ENCODE measurements at regions not wholly inside any gene's neighbourhood (a gene's known extent, or its start where the extent isn't known, plus 50 kb on each side); places are given as distances from the start of the nearest gene placed in this dataset.

DNA sequence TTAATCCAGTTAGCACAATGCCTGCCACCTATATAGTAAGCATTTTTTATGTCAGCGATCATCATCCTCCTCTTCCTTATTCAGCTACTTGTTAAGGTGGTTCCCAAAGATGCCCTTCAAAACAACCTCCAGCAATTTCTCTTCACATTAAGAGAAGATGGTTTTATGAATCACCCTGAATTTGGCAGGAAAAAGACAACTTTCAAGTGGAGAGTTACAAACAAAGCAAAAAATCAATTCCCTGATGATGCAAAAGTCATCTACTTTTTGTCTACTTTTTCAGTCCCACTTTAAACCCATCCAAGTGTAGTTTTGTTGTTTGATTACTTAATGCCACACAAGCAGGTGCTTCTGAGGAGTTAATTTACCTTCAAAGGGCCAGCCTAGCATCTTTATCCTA, 139.1 kb upstream of the SERP2 start:
- TF ChIP-seq BRD4 (CRISPR knock-in tag; IDR thresholded peaks at IDR 0.05): no peak
- no peak for TF ChIP-seq SALL2 (CRISPR knock-in tag; IDR thresholded peaks at IDR 0.05)
- no peak for TF ChIP-seq RFX5 (IDR thresholded peaks at IDR 0.05; ENCODE audit: low read depth, low read length)
